SIG-M5 treated with dmso at 0.1 percent for 504 hours (cell line): ENCODE measurements at regions not wholly inside any gene's neighbourhood (a gene's known extent, or its start where the extent isn't known, plus 50 kb on each side); places are given as distances from the start of the nearest gene placed in this dataset.
A peak's percentile ranks its signal among the peaks of the same experiment; 100 is the strongest.
"Not testable (repeated sequence)": the region's sequence is repeated elsewhere in the genome, so short reads cannot be mapped to it uniquely, and the experiment has no call there.

Source experiments
- DNase-seq: peaks from one replicate; lab custom pipeline; 2025; ENCODE audit not compliant: unreplicated experiment; lab: John Stamatoyannopoulos, UW

DNA sequence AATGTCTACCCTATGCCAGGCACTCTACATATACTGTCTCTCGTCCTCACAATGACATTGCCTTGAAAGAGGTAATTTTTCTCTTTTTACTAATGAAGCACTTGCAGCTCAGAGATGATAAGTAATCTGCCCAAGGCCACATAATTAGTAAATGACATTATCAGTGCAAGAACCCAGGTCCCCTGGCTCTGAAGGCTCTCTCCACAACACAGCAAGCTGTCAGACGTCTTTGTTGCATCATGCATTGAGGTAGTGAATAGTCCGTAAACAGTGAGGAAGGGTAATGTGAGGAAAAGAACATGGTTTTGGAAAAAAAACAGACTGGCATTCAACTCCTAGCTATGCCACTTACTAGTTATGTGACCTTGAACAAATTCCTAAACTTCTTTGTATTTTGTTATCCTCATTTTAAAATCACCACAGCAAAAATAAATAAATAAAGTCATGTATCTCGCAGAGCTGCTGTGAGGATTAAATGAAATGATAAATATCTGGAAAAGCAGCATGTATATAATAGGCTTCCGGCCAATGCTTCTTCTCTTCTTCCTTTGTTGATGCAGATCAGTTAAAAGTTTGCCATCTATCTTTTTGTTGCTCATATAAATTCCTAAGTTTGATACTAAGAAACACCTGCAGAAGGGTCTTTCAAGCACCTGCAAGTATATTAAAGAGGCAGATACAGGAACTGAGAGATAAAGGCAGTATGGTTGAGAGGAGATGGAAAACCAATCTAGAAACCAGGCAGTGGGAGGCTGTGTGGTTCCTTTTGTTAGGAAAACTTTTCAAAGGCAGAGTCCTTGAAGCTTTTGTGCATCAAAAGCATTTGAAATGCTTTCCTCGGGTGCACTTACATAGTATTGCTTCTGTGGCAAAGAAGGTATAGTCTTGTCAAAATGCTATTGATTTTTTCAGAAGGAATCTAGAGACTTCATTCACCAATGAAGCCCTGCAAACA is 82.8 kb downstream of the BTG1 start:
- no peak for DNase-seq

DNA sequence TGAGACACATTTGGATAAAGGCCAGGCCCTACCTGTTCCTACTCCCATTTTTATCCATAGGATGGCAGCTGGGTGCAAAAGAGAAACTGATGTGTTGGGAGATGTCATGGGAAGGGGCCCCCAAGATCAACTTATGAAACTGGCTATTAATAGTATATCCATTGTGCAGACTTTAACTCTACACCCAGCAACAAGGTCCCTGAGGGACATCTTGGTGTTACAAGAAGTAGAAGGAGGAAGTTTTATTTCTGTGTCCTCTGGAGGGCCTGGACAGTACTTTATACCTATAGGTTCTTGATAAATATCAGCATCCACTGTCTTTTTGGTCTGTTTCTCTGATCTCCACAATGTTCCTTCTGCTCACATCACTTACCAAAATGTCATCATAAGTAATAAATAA is 84.6 kb downstream of the BTG1 start:
- peak; percentile 21 for DNase-seq

DNA sequence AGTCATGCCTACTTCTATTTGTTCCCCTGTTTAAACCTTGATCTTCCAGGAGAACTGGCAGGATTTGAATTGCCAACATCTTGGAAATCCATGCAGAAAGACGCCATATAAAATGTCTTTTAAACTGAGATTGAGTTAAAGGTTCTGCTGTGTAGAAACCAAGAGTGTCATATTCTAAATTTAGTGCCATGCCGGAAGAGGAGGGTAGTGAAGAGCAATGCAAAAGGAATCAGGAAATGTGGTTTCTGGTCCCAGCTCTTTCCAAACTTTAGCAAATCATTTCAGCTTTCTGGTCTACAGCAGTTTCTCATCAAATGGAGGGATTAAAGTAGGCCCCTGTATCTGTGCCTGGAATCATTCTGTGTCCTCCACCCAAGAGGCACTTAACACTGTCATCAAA is 85.7 kb downstream of the BTG1 start:
- DNase-seq, result peak; percentile 87

DNA sequence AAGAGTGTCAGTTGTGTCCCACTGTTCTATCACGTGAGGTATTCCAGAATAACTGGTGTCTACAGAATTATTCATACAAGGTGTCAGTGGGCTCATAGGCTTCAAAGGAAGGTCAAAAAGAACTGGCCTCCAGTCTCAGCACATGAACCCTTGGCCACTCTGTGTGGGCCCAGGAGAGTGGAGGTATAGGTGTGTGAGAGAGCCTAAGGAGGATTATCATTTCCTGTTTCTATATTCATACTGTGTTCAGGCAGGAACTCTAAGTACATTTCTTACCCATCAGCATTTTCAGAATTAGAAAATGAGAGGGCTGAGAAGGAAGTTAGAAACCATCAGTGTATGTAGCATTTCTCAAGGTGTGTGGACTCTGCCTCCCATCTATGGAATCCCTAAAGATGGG is 87.0 kb downstream of the BTG1 start:
- DNase-seq, result no peak

DNA sequence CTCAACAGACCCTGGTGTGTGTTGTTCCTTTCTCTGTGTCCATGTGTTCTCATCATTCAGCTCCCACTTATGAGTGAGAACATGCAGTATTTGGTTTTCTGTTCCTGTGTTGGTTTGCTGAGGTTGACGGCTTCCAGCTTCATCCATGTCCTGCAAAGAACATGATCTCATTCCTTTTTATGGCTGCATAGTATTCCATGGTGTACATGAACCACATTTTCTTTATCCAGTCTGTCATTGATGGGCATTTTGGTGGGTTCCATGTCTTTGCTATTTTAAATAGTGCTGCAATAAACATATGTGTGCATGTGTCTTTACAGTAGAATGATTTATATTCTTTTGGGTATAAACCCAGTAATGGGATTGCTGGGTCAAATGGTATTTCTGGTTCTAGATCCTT is 88.9 kb downstream of the BTG1 start:
- not testable (repeated sequence) for DNase-seq

DNA sequence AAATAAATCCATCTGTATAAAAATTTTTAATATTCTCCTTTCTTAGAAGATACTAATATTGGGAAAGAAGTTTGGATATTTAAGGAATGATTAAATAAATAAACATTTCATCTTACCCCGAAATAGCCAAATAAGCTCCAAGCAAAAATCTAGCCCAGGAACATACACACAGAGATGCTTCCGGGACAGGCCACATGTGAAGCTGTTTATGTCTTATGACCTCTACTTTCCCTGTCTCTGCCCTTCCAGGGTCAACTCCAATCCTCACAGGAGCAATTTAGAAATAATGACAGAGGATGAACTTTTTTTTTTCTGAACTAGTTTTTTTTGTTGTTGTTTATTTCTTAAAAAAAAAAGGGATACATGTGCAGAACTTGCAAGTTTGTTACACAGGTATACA is 89.4 kb downstream of the BTG1 start:
- no peak for DNase-seq

DNA sequence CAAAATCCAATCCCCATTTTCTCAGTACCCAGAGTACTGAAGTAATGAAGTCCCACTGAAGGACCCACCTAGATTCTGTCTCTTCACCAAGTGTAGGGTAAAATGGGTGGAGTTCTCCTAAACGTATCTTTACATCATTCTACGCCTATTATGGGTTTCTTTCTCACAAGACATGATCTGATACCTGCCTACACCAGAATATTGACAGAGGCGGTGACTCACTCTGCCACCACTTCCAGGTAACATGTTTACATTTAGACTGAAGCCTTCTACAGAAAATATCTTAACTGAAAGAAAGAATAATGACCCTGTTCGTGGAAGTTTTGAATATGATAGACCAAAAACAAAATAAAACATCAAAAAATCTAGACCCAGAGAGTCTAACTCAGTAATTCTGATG is 89.8 kb downstream of the BTG1 start:
- DNase-seq, result no peak

DNA sequence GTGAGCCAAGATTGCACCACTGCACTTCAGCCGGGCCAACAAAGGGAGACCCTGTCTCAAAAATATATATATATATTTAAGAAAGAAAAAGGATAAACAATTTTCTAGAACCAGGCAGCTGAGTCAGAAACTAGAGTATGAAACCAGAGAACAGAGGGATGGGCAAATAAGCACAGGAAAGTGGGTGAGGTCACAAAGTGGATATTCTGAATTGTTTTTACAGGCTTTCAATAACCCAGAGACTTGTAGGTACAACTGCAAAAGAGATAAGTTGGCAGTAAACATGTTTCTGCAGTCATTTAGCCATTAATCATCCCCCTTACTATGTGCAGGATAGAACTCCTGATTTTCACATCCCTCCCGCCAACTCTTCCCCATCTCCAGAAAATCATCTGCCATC is 94.2 kb downstream of the BTG1 start:
- DNase-seq, result no peak

DNA sequence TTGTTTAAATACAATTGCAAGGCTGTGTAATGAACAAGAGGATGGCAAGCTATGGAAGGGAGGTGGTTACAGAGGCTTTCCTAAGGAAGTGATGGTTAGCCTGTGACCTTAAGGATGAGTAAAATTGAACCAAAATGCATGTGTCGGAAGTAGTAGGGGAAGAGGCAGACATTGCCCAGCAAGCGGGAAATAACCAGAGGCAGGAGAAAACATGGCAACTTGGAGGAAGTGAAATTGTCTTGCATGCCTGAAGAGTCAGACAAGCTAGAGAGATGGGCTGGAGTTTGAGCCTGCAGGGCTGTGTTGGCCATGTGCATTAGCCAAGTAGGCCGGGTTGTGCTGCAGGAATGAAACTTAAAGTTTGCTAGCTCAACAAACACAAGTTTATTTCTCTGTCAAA is 96.2 kb downstream of the BTG1 start:
- DNase-seq, result no peak

DNA sequence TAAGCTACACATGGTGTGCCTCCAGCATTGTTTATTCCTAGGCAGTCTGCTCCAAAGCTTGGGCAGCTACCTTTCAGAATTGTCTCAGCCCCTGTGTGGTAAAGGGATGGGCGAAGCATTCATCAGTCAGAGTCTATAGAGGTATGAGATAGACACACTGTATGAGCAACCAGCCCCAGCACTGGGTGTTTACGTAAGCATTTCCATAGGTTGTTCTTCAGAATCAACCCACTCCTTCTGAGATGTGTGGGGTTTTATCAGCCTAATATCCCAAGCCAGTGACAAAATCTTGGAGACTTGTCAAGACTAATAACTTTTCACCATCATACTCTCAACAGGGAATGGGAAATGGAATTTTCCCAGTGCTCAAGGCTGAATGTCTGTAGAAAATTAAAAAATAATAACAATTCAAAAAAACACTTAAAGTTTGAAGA is 98.2 kb downstream of the BTG1 start:
- no peak for DNase-seq

DNA sequence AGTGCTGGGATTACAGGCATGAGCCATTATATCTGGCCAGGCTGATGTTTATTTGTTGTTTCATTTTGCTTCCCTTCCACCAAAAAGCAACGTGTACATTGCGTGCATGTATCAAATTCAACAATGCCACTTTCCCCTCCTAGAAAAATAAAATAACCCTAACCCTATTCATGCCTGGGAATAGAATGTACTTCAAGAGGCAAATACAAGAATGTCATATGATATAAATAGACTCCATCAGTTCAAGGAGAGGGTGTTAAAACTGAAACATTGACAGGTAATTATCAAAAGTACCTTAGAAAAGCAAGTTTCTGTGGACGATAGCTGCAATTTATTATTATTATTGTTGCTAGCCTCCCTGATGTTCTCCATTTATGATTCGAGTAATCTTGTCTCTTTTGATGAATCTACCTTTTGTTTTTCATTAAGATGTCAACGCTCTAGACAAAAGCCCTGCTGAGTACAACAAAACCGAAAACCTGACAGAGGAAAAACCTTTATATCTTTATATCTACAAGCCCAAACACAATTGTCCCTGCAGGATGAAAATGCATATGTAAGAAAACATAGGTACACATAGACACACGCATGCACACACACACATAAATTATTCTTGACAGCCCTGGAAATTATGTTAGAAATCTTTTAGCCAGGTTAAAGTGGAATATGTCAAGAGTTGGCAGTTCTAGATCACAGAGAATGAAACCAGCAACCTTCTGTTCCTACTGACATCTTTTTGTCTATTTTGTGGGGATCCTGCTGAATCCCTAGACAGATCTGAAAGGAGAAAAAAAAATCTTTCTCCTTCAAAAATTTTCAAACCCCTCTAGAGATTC is 98.9 kb downstream of the BTG1 start:
- no peak for DNase-seq

DNA sequence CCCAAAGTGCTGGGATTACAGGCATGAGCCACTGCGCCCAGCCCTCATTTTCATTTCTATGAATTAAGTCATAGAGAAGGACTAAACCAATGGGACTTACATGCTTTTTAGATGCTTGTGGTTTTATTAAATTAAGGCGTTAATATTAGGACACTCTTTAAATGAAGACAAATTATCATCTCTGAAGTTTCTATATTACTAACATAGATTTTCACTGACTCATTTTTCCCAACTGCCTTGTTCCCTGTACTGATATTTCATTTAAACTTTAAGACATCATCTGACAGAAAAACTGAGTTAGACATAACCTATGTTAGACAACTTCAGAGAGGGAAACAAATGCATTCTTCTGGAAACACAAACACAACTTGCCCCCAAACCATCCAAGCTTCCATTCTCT is 99.8 kb downstream of the BTG1 start:
- DNase-seq, result no peak

DNA sequence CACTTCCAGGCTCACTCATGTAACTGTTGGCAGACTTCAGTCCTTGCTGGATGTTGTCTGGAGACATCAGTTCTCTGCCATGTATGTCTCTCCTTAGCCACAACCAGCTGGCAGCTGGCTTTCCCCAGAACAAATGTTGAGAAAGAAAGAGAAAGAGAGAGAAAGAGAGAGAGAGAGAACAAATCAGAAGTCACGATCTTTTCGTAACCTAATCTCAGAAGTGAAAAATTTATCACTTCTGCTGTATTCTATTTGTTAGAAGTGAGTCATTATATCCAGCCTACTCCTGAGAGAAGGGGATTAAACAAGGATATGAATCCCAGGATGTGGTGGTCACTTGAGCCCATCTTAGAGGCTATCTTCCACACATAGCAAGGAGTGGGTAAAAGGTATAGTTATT is 101.2 kb downstream of the BTG1 start:
- DNase-seq, result no peak

DNA sequence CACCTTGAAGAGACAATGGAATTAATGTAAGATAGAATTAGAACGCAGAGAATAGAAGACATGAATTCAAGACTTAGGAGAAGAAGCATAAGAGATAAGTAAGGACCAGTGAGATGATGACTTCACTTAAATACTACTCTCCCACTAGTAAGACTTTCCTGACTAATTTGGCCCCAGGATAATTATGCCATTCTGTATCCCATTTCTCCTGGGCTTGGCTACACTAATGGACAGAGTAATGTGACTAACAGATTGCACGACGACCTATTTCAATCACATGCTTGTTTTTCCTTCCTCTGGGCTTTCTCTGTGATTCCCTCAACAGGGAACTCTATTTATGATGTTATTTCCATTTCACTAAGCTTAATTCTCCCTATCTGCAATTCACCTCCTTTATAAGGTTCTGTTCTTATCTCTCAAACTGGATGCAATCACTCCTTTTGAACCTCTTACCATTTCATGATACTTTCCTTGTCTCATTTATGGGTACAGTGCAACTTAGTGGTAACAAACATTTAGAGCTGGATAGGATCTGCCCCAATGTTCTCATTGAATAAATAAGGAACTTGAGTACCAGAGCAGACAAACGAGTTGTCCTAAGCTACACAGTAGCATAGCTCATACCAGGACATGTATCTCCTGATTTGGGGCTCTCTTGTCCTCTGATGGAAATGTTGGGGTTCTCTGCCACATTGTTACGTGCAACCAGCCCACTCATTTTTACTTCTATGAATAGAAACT is 102.7 kb downstream of the BTG1 start:
- no peak for DNase-seq

DNA sequence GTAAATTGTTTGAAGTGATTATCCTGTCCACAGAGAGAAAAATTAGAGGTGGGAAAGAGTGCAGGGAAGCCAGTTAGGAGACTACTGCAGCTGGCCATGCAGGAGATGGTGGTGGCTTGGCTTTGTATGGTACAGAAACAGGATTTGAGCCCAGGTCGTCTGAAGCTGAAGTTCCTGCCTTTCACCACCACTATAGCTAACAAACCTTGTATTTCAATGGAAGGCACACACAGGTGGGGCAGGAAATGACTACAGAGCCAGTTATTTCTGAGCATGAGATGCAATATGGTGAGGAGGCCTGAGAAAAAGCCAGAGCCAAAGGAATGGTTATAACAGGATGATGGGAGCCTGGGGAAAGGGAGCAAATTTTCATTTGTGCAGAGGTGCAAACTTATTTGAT is 103.9 kb downstream of the BTG1 start:
- no peak for DNase-seq

DNA sequence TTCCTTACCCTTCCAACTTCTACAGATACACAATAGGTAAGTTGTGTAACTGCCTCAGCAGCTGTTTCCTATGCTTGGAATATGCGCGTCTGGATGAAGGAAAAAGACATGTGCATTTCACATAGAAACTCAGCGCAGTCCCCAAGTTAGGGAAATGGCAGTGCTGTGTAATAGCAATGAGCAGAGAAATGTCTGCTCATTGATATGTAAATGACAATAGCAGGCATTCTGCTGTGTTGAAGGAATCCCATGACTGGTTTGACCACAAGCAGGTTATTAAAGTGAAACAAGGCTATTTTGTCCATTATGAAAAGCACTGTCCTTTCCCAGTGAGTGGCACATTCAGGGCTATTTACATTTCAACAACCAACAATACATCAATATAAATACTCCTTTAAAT is 106.6 kb downstream of the BTG1 start:
- no peak for DNase-seq

DNA sequence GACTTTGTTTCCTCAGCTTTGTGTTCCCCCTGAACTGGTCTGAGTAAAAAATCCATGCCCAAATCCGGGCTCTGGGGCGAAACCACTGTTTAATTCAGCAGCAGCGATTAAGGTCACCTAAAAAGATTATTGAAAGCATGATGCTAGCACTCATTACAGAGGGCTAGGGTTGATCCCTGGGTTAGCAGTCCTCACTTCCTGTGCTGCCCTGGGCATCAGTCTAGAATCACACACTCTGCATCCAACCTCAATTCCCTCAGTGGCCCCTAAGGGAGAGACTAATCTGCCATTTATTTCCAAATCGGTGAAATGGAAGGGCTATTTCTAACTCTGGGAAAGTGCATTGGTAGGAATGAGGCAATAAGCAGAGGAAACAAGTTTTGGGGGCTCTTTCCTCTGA is 107.2 kb downstream of the BTG1 start:
- no peak for DNase-seq

DNA sequence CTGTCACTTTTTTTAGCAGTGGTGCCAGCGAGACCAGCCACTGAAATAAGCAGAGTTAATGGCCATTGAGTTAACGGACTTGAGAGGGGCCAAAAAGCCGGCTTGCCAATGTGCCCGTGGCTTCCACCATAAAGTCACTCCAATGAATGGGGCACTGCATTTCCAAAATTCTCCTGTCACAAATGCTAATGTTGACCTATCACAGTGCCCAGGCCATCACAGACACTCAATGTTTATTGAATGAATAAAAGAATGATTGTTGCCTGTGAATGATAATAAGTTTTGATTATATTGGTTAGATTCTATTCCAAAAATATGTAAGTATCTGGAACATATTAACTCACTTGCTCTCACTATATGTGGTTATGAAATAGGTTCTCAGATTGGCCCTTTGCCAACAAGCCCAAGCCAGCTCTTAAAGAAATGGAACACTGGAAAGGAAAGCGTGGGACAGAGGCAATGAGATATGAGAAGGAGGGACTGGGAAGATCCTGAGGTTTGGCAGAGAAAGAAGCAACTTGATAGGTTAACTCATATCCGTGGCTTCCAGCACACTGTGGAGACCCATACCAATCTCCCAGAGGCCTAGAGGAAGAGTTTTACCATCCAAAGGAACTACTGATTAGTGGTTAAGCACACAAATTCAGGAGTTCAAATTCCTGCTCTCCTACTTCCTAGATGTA is 108.7 kb downstream of the BTG1 start:
- DNase-seq, result no peak

DNA sequence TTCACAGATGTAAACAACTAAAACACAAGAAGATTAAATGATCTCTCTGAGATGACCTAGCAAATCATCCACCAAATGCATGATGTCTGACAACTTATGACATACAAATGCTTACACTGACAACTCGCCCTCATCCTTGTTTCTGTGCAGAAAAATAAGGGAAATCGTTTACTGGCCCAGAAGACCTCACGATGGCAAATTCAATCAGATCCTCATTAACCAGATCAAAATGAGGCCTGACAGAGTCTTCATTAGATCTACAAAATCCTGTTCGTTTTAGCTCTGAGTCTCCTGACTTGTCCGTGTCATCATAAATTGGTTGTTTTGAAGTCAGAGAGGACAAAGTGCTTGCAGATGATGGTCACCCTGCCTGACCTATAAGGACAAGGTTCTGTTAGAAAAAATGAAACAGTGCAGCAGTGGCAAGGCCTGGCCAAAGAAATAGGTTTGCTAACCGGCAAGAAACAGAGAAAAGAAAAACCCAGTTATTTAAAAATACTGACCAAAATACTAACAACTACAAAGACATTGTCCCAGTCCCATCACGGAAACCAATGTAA is 109.5 kb downstream of the BTG1 start:
- no peak for DNase-seq

DNA sequence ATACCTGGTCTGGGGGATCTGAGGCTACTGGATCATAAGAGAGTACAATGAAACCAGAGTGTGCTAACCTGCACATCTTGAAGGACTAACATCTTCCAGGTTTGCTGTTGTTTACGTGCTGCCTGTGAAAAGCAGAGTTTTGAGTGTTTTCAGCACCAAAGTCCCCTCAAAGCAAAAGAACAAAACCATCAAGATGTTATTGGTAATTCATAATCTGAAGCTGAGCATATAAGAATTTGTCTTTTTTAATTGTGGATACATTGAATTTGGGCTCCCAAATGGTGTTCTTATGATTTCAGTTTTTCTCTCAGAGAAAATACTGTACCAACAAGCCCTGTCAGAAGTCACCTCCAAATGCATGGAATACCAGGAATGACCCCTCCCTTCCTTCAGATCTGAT is 110.2 kb downstream of the BTG1 start:
- DNase-seq, result no peak
